Erythroblast (primary cell): ENCODE measurements at regions not wholly inside any gene's neighbourhood (a gene's known extent, or its start where the extent isn't known, plus 50 kb on each side); places are given as distances from the start of the nearest gene placed in this dataset.

Experiments
- GATA1 ChIP-seq: IDR thresholded peaks from 2 replicates; pipeline ENCODE4 v1.6.1; 2011; ENCODE audit warnings: low read depth, mild to moderate bottlenecking, control low read depth, low read length, moderate library complexity
- POLR2A ChIP-seq: IDR thresholded peaks from 2 replicates; pipeline ENCODE4 v1.6.1; 2011; ENCODE audit warnings: mild to moderate bottlenecking, low read length

GRCh38 chr3:154943981-154944380, 136.1 kb upstream of the MME start:
- TF ChIP-seq POLR2A, result no peak
- TF ChIP-seq GATA1, result no peak
